ENCODE measurements at regions not wholly inside any gene's neighbourhood (a gene's known extent, or its start where the extent isn't known, plus 50 kb on each side); places are given as distances from the start of the nearest gene placed in this dataset.

GRCh38 chr14:42527141-42527540 lies 920.5 kb downstream of the LRFN5 start:
- ChIA-PET CTCF (no interaction called here), POLR2A (no interaction called here)
- no peaks in the 10 kb centered on the region for H3K36me3 Mint-ChIP-seq (ENCODE audit: insufficient read depth, unreplicated experiment)
- BruUV-seq (replicated peaks), result no TSS peak
- Histone ChIP-seq H3K4me1 (no peaks in the 10 kb centered on the region), H3K27me3 (replicated peaks; ENCODE audit: control insufficient read depth, insufficient read depth, low read length) (no peaks in the 10 kb centered on the region), H3K4me3 (ENCODE audit: low read depth, low read length) (no peak overlapping the region), H3K9me3 (no peaks in the 10 kb centered on the region), H3K36me3 (ENCODE audit: control insufficient read depth, insufficient read depth, low read length) (no peaks in the 10 kb centered on the region)
- H3K4me3 Mint-ChIP-seq (ENCODE audit: unreplicated experiment), result no peak overlapping the region
- DNase-seq, result no peak
- no peaks in the 10 kb centered on the region for H3K4me1 Mint-ChIP-seq (ENCODE audit: low read depth, unreplicated experiment)
- peaks cover 3% of the 10 kb centered on the region for H3K27me3 Mint-ChIP-seq (ENCODE audit: insufficient read depth, unreplicated experiment)
- no peak for TF ChIP-seq CTCF (IDR thresholded peaks at IDR 0.05; ENCODE audit: insufficient read depth in 1 of 2, low read depth in 1 of 2, low read length in 1 of 2, severe bottlenecking in 1 of 2, unreplicated experiment in 1 of 2)
- intact Hi-C loops (cut with micrococcal nuclease; ENCODE audit: unreplicated experiment), result no loop called here
- H3K9me3 Mint-ChIP-seq (ENCODE audit: unreplicated experiment), result no peaks in the 10 kb centered on the region
- H3K27ac Mint-ChIP-seq (ENCODE audit: unreplicated experiment), result no peak overlapping the region

- BruUV-seq (replicated peaks), result no TSS peak
- CTCF ChIA-PET, result no interaction called here
- no peaks in the 10 kb centered on the region for H3K4me1 ChIP-seq
- no peaks in the 10 kb centered on the region for H3K9me3 Mint-ChIP-seq (ENCODE audit: unreplicated experiment)
- no peaks in the 10 kb centered on the region for H3K9me3 ChIP-seq
- H3K27me3 ChIP-seq (replicated peaks; ENCODE audit: control insufficient read depth, insufficient read depth, low read length), result no peaks in the 10 kb centered on the region
- H3K27me3 Mint-ChIP-seq (ENCODE audit: insufficient read depth, unreplicated experiment), result peaks cover 3% of the 10 kb centered on the region
- POLR2A ChIA-PET, result no interaction called here
- H3K4me1 Mint-ChIP-seq (ENCODE audit: low read depth, unreplicated experiment), result no peaks in the 10 kb centered on the region
- no peak for TF ChIP-seq CTCF (IDR thresholded peaks at IDR 0.05; ENCODE audit: insufficient read depth in 1 of 2, low read depth in 1 of 2, low read length in 1 of 2, severe bottlenecking in 1 of 2, unreplicated experiment in 1 of 2)
- no peaks in the 10 kb centered on the region for H3K36me3 ChIP-seq (ENCODE audit: control insufficient read depth, insufficient read depth, low read length)
- no peak for DNase-seq
- H3K27ac Mint-ChIP-seq (ENCODE audit: unreplicated experiment), result no peak overlapping the region
- H3K36me3 Mint-ChIP-seq (ENCODE audit: insufficient read depth, unreplicated experiment), result no peaks in the 10 kb centered on the region
- H3K4me3 Mint-ChIP-seq (ENCODE audit: unreplicated experiment), result no peak overlapping the region
- intact Hi-C loops (cut with micrococcal nuclease; ENCODE audit: unreplicated experiment), result no loop called here
- no peak overlapping the region for H3K4me3 ChIP-seq (ENCODE audit: low read depth, low read length)
These were observed 917.0 kb downstream of the LRFN5 start for GRCh38 chr14:42523666-42524065.

- H3K4me3 ChIP-seq (ENCODE audit: low read depth, low read length), result no peak overlapping the region
- intact Hi-C loops (cut with micrococcal nuclease; ENCODE audit: unreplicated experiment), result no loop called here
- H3K4me3 Mint-ChIP-seq (ENCODE audit: unreplicated experiment), result no peak overlapping the region
- H3K36me3 ChIP-seq (ENCODE audit: control insufficient read depth, insufficient read depth, low read length), result no peaks in the 10 kb centered on the region
- DNase-seq, result no peak
- no peaks in the 10 kb centered on the region for H3K27me3 ChIP-seq (replicated peaks; ENCODE audit: control insufficient read depth, insufficient read depth, low read length)
- POLR2A ChIA-PET, result no interaction called here
- no peaks in the 10 kb centered on the region for H3K9me3 ChIP-seq
- H3K4me1 ChIP-seq, result no peaks in the 10 kb centered on the region
- CTCF ChIA-PET, result no interaction called here
- no peaks in the 10 kb centered on the region for H3K4me1 Mint-ChIP-seq (ENCODE audit: low read depth, unreplicated experiment)
- TF ChIP-seq CTCF (IDR thresholded peaks at IDR 0.05; ENCODE audit: insufficient read depth in 1 of 2, low read depth in 1 of 2, low read length in 1 of 2, severe bottlenecking in 1 of 2, unreplicated experiment in 1 of 2), result no peak
- no TSS peak for BruUV-seq (replicated peaks)
- H3K36me3 Mint-ChIP-seq (ENCODE audit: insufficient read depth, unreplicated experiment), result no peaks in the 10 kb centered on the region
- H3K27me3 Mint-ChIP-seq (ENCODE audit: insufficient read depth, unreplicated experiment), result peaks cover 6% of the 10 kb centered on the region
- no peaks in the 10 kb centered on the region for H3K9me3 Mint-ChIP-seq (ENCODE audit: unreplicated experiment)
- no peak overlapping the region for H3K27ac Mint-ChIP-seq (ENCODE audit: unreplicated experiment)
These were observed 911.3 kb downstream of the LRFN5 start for GRCh38 chr14:42517806-42518500.

Measured in Caco-2 (cell line).